Choroid plexus epithelial cell (primary cell): ENCODE measurements at regions not wholly inside any gene's neighbourhood (a gene's known extent, or its start where the extent isn't known, plus 50 kb on each side); places are given as distances from the start of the nearest gene placed in this dataset.
A peak's percentile ranks its signal among the peaks of the same experiment; 100 is the strongest.
"Not testable (repeated sequence)": the region's sequence is repeated elsewhere in the genome, so short reads cannot be mapped to it uniquely, and the experiment has no call there.

Source experiments
- DNase-seq: peaks from one replicate; pipeline ENCODE4 v3.0.0-alpha.2; 2010; ENCODE audit warnings: low read depth
- H3K4me3 ChIP-seq: 2 replicates; pipeline ENCODE4 v1.5.1; 2011; ENCODE audit warnings: low read depth, mild to moderate bottlenecking, control low read depth, low read length, moderate library complexity
- CTCF ChIP-seq: conservative IDR thresholded peaks from 2 replicates; pipeline ENCODE4 v1.5.1; 2011; ENCODE audit warnings: low read depth, mild to moderate bottlenecking, control low read depth, inconsistent platforms, low read length, moderate library complexity

DNA sequence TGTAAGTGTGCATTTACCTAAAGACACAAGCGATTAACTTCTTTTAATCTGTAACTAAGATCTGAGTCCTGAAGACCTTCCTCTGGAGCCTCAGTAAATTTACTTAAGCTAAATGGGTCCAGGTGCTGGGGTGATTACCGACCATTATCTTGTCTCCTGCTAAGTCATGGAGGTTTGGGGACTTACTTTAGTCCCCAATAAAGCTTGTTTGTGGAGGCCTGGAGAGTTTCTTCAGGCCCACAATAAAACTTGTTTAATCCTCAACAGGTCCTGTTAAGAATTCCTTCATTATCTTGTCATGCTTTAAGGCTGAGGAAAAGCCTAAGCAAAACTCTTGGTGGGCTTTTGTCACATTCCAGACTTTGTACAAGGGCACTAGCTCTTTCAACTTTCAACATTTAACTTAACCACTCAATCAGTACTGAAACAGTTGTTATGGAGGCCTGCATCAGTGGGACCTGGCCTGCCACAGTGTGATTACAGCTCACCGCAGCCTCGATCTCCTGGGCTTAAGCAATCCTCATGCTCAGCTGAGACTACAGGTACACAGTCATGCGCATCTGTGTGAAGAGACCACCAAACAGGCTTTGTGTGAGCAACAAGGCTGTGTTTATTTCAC, 84.0 kb downstream of the FMO4 start:
- DNase-seq = no peak
- no peak overlapping the region for H3K4me3 ChIP-seq
- no peak for TF ChIP-seq CTCF

DNA sequence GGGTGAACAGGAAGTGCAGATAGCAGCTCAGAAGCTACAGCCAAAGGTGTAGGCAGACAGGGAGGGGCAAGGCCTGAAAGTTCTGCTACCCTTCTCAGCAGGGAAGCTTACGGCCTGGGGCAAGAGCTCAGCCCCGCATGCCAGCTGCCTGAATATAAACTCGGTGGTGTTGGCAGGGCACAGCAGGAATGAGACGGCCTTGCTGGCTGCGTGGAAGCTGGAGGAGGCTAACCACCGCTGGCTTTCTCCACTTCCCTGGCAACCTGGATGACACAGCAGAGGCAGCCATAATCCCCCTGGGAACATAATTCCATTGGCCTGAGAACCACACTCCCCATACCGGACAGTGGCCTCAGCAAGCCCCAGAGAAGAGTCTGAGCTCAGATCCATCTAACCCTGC, 81.9 kb upstream of the PRRC2C start:
- H3K4me3 ChIP-seq = no peak overlapping the region
- no peak for TF ChIP-seq CTCF
- peak; percentile 28 for DNase-seq

GRCh38 chr1:171405391-171405714, 80.0 kb upstream of the PRRC2C start:
- H3K4me3 ChIP-seq = no peak overlapping the region
- TF ChIP-seq CTCF = no peak
- no peak for DNase-seq

DNA sequence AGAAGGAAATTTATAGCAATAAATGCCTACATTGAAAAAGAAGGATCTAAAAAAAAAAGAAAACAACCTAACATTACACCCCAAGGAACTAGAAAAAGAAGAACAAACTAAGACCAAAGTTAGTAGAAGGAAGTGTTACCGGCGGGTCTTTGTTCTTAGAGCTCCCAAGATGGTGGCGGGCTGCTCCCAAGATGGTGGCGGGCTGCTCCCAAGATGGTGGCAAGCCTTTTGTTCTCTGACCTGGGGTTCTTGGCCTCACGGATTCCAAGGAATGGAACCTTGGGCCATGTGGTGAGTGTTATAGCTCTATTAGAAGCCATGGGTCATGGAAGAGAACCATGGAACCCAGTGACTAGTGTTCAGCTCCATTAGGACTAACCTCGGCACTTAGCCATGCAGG, 71.8 kb upstream of the PRRC2C start:
- not testable (repeated sequence) for H3K4me3 ChIP-seq, DNase-seq

DNA sequence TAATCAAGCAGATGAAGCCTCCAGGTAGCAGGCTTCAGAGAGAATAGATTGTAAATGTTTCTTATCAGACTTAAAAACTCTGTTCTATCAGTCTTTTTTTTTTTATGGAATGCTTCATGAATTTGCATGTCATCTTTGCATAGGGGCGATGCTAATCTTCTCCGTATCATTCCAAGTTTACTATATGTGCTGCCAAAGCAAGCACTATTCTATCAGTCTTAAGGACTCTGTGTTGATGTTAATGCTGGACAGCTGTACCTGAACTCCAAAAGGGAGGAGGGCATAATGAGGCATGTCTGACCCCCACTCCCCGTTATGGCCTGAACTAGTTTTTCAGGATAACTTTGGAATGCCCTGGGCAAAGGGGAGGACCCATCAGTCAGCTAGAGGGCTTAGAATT, 66.8 kb upstream of the PRRC2C start:
- no peak overlapping the region for H3K4me3 ChIP-seq
- TF ChIP-seq CTCF = no peak
- DNase-seq = no peak

DNA sequence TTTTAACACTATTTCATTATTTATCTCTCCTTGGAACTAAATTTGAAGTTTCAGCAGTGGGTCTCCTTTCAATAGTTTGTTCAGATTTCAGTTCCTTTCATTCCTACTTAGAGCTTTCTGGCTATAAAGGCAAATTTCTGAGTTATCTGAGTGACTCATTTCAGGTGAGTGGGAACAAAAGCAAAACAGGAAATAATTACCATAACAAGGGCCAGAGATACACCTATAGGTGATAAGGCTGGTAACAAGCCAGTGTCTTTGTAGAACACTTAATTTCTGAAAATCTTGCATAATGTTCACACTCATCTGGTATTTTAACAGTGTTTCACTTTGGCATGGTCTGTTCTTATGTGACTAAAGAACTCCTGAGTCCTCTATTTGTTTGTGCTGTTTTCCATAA, 64.5 kb upstream of the PRRC2C start:
- no peak for TF ChIP-seq CTCF
- DNase-seq = no peak
- H3K4me3 ChIP-seq = no peak overlapping the region

DNA sequence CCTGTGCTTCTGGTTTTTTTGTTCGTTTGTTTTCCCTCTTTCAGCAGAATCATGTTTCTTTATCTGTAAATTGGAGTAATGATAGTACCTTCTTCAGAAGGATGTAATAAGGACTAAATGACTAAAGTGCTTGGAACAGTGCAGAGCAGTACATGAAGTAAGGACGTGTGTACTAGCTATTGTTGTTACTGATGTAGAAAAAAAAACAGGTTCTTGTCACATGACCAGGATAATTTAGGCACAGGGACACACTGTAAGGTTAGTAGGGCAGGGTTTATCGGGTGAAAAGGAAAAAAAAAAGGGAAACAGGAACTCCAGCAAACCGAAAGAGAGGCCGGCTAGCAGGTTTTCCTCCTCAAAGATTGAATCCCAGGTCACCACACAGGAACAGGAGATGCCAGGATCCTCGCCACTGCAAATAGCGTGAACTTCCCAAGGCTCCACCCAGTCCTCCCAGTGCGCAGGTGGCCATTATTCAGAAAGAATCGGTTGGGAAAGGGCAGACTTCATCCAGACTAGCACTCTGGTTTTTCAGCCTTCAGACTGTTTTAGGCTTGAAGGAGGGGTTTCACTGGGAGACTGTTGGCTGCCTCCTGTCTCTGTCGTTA, 63.8 kb upstream of the PRRC2C start:
- no peak overlapping the region for H3K4me3 ChIP-seq
- no peak for TF ChIP-seq CTCF
- no peak for DNase-seq

DNA sequence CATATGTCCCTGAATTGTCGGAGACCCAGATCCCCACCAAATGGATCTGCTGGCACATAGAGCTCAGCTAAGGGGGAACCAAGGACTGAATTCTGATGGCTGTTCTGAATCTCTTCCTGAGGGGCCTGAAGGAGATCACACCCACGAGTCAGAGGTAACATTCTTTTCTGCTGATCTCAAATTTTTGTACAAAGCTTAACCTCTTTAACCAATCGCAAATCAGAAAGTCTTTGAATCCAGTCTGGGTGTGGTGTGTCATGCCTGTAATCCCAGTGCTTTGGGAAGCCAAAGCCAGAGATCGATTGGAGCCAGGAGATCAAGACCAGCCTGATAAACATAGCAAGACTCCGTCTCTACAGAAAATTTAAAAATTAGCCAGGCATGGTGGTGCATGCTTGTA, 62.8 kb upstream of the PRRC2C start:
- H3K4me3 ChIP-seq = no peak overlapping the region
- peak; percentile 34 for DNase-seq
- no peak for TF ChIP-seq CTCF
